Spleen (tissue), 11 donors: ENCODE measurements at regions not wholly inside any gene's neighbourhood (a gene's known extent, or its start where the extent isn't known, plus 50 kb on each side); places are given as distances from the start of the nearest gene placed in this dataset.

Experiments
- DNase-seq: peaks from one replicate; pipeline ENCODE4 v3.0.0-alpha.2; 2020
- H3K27ac ChIP-seq, 8 donors: fragments of 200-600 bp; sonication (generic) in 7 of 8; 1 replicate in 4 of 8; 2 replicates in 4 of 8; pipeline versions ENCODE4 v1.5.0 to v1.8.0; 2016 to 2021; ENCODE audit warnings: inconsistent platforms in 4 of 8, mild to moderate bottlenecking in 4 of 8, moderate library complexity in 1 of 8
- H3K27me3 ChIP-seq, 7 donors: fragments of 200-600 bp; sonication (generic) in 6 of 7; replicated peaks in 1 of 7; 1 replicate in 4 of 7; 2 replicates in 3 of 7; pipeline versions ENCODE4 v1.5.0 to v1.8.0; 2016 to 2021; ENCODE audit warnings: inconsistent platforms in 3 of 7, mild to moderate bottlenecking in 1 of 7
- H3K36me3 ChIP-seq, 6 donors: fragments of 200-600 bp; sonication (generic) in 5 of 6; 1 replicate in 4 of 6; 2 replicates in 2 of 6; pipeline versions ENCODE4 v1.5.0 to v1.8.0; 2016 to 2021; ENCODE audit warnings: inconsistent platforms in 2 of 6
- H3K4me1 ChIP-seq, 6 donors: fragments of 200-600 bp; sonication (generic) in 5 of 6; 1 replicate in 3 of 6; 2 replicates in 3 of 6; pipeline versions ENCODE4 v1.5.0 to v1.8.0; 2016 to 2021; ENCODE audit warnings: inconsistent platforms in 3 of 6
- H3K4me3 ChIP-seq, 8 donors: fragments of 200-600 bp; sonication (generic) in 7 of 8; 1 replicate in 4 of 8; 2 replicates in 4 of 8; pipeline versions ENCODE4 v1.5.0 to v1.8.0; 2016 to 2021; ENCODE audit warnings: inconsistent platforms in 4 of 8, mild to moderate bottlenecking in 4 of 8, moderate library complexity in 2 of 8
- H3K9me3 ChIP-seq, 8 donors: fragments of 200-600 bp; sonication (generic) in 7 of 8; 1 replicate in 4 of 8; 2 replicates in 4 of 8; pipeline versions ENCODE4 v1.5.0 to v1.8.0; 2016 to 2021; ENCODE audit warnings: inconsistent platforms in 4 of 8
- CTCF ChIP-seq, 11 experiments: fragments of 200-600 bp in 7 of 11; fragments of 450-650 bp in 4 of 11; sonication (generic) in 4 of 11; IDR thresholded peaks in 8 of 11; conservative IDR thresholded peaks in 3 of 11; 1 replicate in 7 of 11; 2 replicates in 4 of 11; pipeline versions ENCODE4 v1.4.0 to v1.8.0; 2016 to 2021; ENCODE audit warnings: antibody characterized with exemption in 11 of 11, inconsistent platforms in 4 of 11, mild to moderate bottlenecking in 1 of 11
- POLR2A ChIP-seq, 3 donors: fragments of 450-650 bp; IDR thresholded peaks; one replicate each; pipeline ENCODE4 v1.5.1; 2017; ENCODE audit warnings: antibody characterized with exemption in 3 of 3, mild to moderate bottlenecking in 1 of 3
- POLR2AphosphoS5 ChIP-seq, 3 donors: sonication (generic); formaldehyde crosslinking; IDR thresholded peaks; one replicate each; pipeline ENCODE4 v1.5.1; 2017; ENCODE audit warnings: antibody characterized with exemption in 3 of 3
- WGBS, 5 donors: extraction: QIAGEN DNeasy Blood & Tissue Kit in 3 of 5; methylation state at CpG; one replicate each; pipeline versions ENCODE4 v1.1.5 to v1.1.7; 2013 to 2018; 5-methylcytosine and 5-hydroxymethylcytosine counted together
- intact Hi-C: fragments of 100-400 bp; cut with DNase I; formaldehyde crosslinking; loops from one replicate; pipeline ENCODE4 v1.15.0; 2023; ENCODE audit warnings: low total_unique reads
- donor health status: healthy with polysubstance abuse.
- donor health status: DM: no; HTN: no; CAD: no; lungs with moderate emphysema.
- donor health status: DM: no; HTN: no; CAD: no.
- donor health status: Bipolar disorder and iron deficiency.
- donor health status: healthy.
- donor health status: DM: no; HTN: no; CAD: no.
- donor health status: DM: yes; HTN: yes; CAD: no.

DNA sequence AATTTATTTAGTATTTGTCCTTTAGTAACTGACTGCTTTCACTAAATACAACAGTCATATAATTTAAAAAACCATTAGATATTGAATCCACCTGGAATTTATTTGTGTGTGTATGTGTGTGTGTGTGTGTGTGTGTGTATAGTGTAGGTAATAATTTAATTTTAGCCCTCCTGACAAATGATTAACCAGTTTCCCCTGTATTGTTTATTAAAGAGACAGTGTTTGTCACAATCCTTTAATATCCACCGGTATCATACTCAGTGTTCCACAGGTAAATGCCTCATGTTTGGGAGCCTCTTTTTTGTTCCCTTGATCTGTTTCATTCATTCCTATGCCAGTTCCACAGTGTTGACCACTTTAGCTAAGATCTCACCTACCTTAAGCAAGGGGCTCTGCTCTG lies 134.6 kb upstream of the IRX3 start:
- no peaks in the 10 kb centered on the region for H3K36me3 ChIP-seq
- TF ChIP-seq CTCF (IDR thresholded peaks at IDR 0.05 in 8 of 11, conservative IDR thresholded peaks at IDR 0.05 in 3 of 11) = no peak
- no peak for TF ChIP-seq POLR2AphosphoS5 (IDR thresholded peaks at IDR 0.05)
- no peak for TF ChIP-seq POLR2A (IDR thresholded peaks at IDR 0.05)
- H3K4me1 ChIP-seq = no peaks in the 10 kb centered on the region
- 88 to 97% (median 92%) methylated on average over 1 of the region's 1 CpG for WGBS, 5 donors
- H3K27me3 ChIP-seq = peaks cover 0 to 10% (median 0%) of the 10 kb centered on the region in 7 donors
- H3K9me3 ChIP-seq = peaks cover 0 to under 1% (median 0%) of the 10 kb centered on the region in 8 donors
- no peak overlapping the region for H3K27ac ChIP-seq
- H3K4me3 ChIP-seq = no peak overlapping the region
- DNase-seq = no peak
- intact Hi-C loops = no loop called here

GRCh38 chr16:54418903-54419302 lies 132.3 kb upstream of the IRX3 start:
- DNase-seq = no peak
- Histone ChIP-seq H3K4me1 (no peaks in the 10 kb centered on the region), H3K4me3 (no peak overlapping the region), H3K27ac (no peak overlapping the region), H3K36me3 (no peaks in the 10 kb centered on the region), H3K27me3 (peaks cover 0 to 9% (median 0%) of the 10 kb centered on the region in 7 donors), H3K9me3 (peaks cover 0 to 5% (median 0%) of the 10 kb centered on the region in 8 donors)
- intact Hi-C loops = no loop called here
- WGBS, 5 donors = 67 to 76% (median 72%) methylated on average over 3 of the region's 3 CpGs
- TF ChIP-seq CTCF (IDR thresholded peaks at IDR 0.05 in 8 of 11, conservative IDR thresholded peaks at IDR 0.05 in 3 of 11) (no peak), POLR2AphosphoS5 (IDR thresholded peaks at IDR 0.05) (no peak), POLR2A (IDR thresholded peaks at IDR 0.05) (no peak)

GRCh38 chr16:54417384-54417783 lies 130.8 kb upstream of the IRX3 start:
- intact Hi-C loops = no loop called here
- Histone ChIP-seq H3K27ac (no peak overlapping the region), H3K27me3 (peaks cover 0 to 17% (median 0%) of the 10 kb centered on the region in 7 donors), H3K4me1 (no peaks in the 10 kb centered on the region), H3K36me3 (no peaks in the 10 kb centered on the region), H3K4me3 (no peak overlapping the region), H3K9me3 (peaks cover 0 to 5% (median 0%) of the 10 kb centered on the region in 8 donors)
- 30 to 58% (median 39%) methylated on average over 2 of the region's 2 CpGs for WGBS, 5 donors
- TF ChIP-seq POLR2AphosphoS5 (IDR thresholded peaks at IDR 0.05) (no peak), CTCF (IDR thresholded peaks at IDR 0.05 in 8 of 11, conservative IDR thresholded peaks at IDR 0.05 in 3 of 11) (no peak), POLR2A (IDR thresholded peaks at IDR 0.05) (no peak)
- no peak for DNase-seq

DNA sequence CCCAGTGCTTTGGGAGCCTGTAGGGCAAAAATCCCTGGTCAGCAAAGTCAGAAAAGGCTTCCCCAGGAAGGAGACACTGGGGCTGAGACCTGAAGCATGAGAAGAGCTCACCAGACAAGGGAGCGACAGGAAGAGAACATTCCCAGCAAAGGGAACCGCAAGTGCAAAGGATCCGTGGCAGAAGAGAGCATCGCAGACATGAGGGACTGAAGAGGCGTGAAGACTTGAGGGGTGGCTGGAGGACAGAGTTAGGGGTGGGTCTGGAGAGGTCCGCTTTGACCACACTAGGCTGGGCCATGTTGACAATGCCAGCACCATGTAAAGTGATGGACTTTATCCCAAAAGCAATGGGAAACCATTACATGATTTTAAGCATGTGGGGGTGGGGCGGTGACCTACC lies 128.1 kb upstream of the IRX3 start:
- no peak overlapping the region for H3K27ac ChIP-seq
- no peaks in the 10 kb centered on the region for H3K36me3 ChIP-seq
- DNase-seq = no peak
- TF ChIP-seq POLR2AphosphoS5 (IDR thresholded peaks at IDR 0.05) (no peak), CTCF (IDR thresholded peaks at IDR 0.05 in 8 of 11, conservative IDR thresholded peaks at IDR 0.05 in 3 of 11) (no peak), POLR2A (IDR thresholded peaks at IDR 0.05) (no peak)
- H3K4me1 ChIP-seq = no peaks in the 10 kb centered on the region
- H3K4me3 ChIP-seq = no peak overlapping the region
- peaks cover 0 to 5% (median 0%) of the 10 kb centered on the region in 8 donors for H3K9me3 ChIP-seq
- WGBS, 5 donors = 84 to 91% (median 89%) methylated on average over 7 of the region's 7 CpGs
- intact Hi-C loops = no loop called here
- peaks cover 0 to 37% (median 0%) of the 10 kb centered on the region in 7 donors for H3K27me3 ChIP-seq
